ENCODE measurements at regions not wholly inside any gene's neighbourhood (a gene's known extent, or its start where the extent isn't known, plus 50 kb on each side); places are given as distances from the start of the nearest gene placed in this dataset.

DNA sequence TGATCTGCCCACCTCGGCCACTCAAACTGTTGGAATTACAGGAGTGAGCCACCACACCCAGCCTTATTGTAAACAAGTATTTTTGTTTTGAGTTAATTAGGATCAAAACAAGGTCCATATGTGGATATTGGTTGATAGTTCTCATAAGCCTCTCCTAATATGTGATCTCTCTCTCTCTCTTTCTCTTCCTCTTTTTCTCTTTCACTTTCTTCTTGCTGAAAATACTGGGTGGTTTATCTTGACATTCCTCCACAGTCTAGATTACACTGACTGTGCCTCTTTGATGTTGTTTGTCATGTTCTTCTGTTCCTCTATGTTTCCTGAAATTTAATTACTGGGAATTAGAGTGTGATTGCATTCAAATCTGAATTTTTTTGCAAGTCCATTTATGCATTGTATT is 547.5 kb upstream of the NRXN1 start:
- Histone ChIP-seq H3K27me3 (ENCODE audit: control insufficient read depth, insufficient read depth, low read length, poor library complexity, severe bottlenecking) (no peaks in the 10 kb centered on the region), H3K4me1 (ENCODE audit: control insufficient read depth, insufficient read depth, low read length) (no peaks in the 10 kb centered on the region), H3K27ac (ENCODE audit: low read depth, low read length) (no peak overlapping the region), H3K9me3 (ENCODE audit: control insufficient read depth, low read length) (no peaks in the 10 kb centered on the region), H3K4me3 (ENCODE audit: low read length) (no peak overlapping the region), H3K36me3 (ENCODE audit: control insufficient read depth, insufficient read depth, low read length) (no peaks in the 10 kb centered on the region), H3K9ac (ENCODE audit: extremely low read depth, low read length, poor library complexity, severe bottlenecking) (no peak overlapping the region)
- no peak overlapping the region for H3K4me3 Mint-ChIP-seq
- DNase-seq, result no peak
- H3K9me3 Mint-ChIP-seq, result no peaks in the 10 kb centered on the region
- H3K36me3 Mint-ChIP-seq (ENCODE audit: low read depth), result no peaks in the 10 kb centered on the region
- 80 to 93% methylated on average over 1 of the region's 1 CpG for WGBS, 2 experiments (ENCODE audit: insufficient coverage in 1 of 2, insufficient read length in 1 of 2)
- no peaks in the 10 kb centered on the region for H3K4me1 Mint-ChIP-seq
- H3K27me3 Mint-ChIP-seq (ENCODE audit: insufficient read depth), result no peaks in the 10 kb centered on the region
- H3K27ac Mint-ChIP-seq, result no peak overlapping the region
- TF ChIP-seq, protein P1, sequence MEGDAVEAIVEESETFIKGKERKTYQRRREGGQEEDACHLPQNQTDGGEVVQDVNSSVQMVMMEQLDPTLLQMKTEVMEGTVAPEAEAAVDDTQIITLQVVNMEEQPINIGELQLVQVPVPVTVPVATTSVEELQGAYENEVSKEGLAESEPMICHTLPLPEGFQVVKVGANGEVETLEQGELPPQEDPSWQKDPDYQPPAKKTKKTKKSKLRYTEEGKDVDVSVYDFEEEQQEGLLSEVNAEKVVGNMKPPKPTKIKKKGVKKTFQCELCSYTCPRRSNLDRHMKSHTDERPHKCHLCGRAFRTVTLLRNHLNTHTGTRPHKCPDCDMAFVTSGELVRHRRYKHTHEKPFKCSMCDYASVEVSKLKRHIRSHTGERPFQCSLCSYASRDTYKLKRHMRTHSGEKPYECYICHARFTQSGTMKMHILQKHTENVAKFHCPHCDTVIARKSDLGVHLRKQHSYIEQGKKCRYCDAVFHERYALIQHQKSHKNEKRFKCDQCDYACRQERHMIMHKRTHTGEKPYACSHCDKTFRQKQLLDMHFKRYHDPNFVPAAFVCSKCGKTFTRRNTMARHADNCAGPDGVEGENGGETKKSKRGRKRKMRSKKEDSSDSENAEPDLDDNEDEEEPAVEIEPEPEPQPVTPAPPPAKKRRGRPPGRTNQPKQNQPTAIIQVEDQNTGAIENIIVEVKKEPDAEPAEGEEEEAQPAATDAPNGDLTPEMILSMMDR (conservative IDR thresholded peaks at IDR 0.05), result no peak

DNA sequence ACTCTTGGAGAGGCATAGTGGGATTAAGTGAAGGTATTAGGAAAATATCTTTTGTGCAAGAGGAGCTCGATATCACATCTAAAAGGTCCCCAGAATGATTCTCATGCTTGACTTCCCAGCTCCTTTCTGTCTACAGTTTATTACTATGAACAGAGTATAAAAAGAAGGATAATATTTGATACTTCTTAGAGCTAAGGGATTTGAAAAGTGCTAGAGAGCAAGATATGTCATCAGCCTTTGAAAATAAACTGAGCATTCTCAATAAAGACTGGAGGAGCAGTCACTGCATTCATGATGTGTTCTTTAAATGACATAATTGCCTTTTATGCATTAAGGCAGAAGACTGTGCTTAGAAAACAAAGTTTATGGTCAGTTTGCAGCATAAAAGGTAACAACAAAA is 543.2 kb upstream of the NRXN1 start:
- Mint-ChIP-seq H3K27me3 (ENCODE audit: insufficient read depth) (no peaks in the 10 kb centered on the region), H3K4me3 (no peak overlapping the region), H3K27ac (no peak overlapping the region), H3K4me1 (no peaks in the 10 kb centered on the region), H3K36me3 (ENCODE audit: low read depth) (no peaks in the 10 kb centered on the region), H3K9me3 (no peaks in the 10 kb centered on the region)
- WGBS, 2 experiments (ENCODE audit: insufficient coverage in 1 of 2, insufficient read length in 1 of 2), result 80 to 100% methylated on average over 1 of the region's 1 CpG
- Histone ChIP-seq H3K4me3 (ENCODE audit: low read length) (no peak overlapping the region), H3K36me3 (ENCODE audit: control insufficient read depth, insufficient read depth, low read length) (no peaks in the 10 kb centered on the region), H3K9me3 (ENCODE audit: control insufficient read depth, low read length) (no peaks in the 10 kb centered on the region), H3K9ac (ENCODE audit: extremely low read depth, low read length, poor library complexity, severe bottlenecking) (no peak overlapping the region), H3K4me1 (ENCODE audit: control insufficient read depth, insufficient read depth, low read length) (no peaks in the 10 kb centered on the region), H3K27me3 (ENCODE audit: control insufficient read depth, insufficient read depth, low read length, poor library complexity, severe bottlenecking) (no peaks in the 10 kb centered on the region), H3K27ac (ENCODE audit: low read depth, low read length) (no peak overlapping the region)
- DNase-seq, result no peak
- TF ChIP-seq, protein P1 (conservative IDR thresholded peaks at IDR 0.05), result no peak

DNA sequence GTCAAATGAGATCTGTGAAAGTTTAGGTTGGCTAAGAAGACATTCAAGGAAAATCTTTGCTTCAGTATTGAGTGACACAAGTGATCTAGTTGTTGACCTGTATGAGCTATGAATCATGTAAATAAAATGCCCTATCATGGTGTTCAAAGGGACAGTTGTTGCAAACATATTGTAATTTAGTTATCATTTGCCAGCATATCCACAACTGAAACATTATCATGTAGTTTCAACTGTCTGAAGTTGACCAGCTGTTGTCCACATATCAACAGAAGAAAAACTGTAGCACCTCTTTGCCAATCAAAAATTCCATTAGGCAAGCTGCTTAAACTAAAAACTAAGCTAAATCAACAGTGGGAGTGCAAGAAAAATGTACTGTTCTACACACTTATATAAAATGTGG is 527.1 kb upstream of the NRXN1 start:
- TF ChIP-seq, protein P1 (conservative IDR thresholded peaks at IDR 0.05), result no peak

More for the DNA sequence above, 527.1 kb upstream of the NRXN1 start:
- H3K4me3 ChIP-seq (ENCODE audit: low read length), result no peak overlapping the region
- no peaks in the 10 kb centered on the region for H3K36me3 ChIP-seq (ENCODE audit: control insufficient read depth, insufficient read depth, low read length)
- Mint-ChIP-seq H3K4me1 (no peaks in the 10 kb centered on the region), H3K36me3 (ENCODE audit: low read depth) (no peaks in the 10 kb centered on the region), H3K27ac (no peak overlapping the region), H3K9me3 (no peaks in the 10 kb centered on the region), H3K27me3 (ENCODE audit: insufficient read depth) (no peaks in the 10 kb centered on the region), H3K4me3 (no peak overlapping the region)
- H3K4me1 ChIP-seq (ENCODE audit: control insufficient read depth, insufficient read depth, low read length), result no peaks in the 10 kb centered on the region
- H3K27ac ChIP-seq (ENCODE audit: low read depth, low read length), result no peak overlapping the region
- H3K9ac ChIP-seq (ENCODE audit: extremely low read depth, low read length, poor library complexity, severe bottlenecking), result no peak overlapping the region
- no peaks in the 10 kb centered on the region for H3K9me3 ChIP-seq (ENCODE audit: control insufficient read depth, low read length)
- DNase-seq, result no peak
- H3K27me3 ChIP-seq (ENCODE audit: control insufficient read depth, insufficient read depth, low read length, poor library complexity, severe bottlenecking), result no peaks in the 10 kb centered on the region
